ENCODE measurements at regions not wholly inside any gene's neighbourhood (a gene's known extent, or its start where the extent isn't known, plus 50 kb on each side); places are given as distances from the start of the nearest gene placed in this dataset.

GRCh38 chr17:71993363-71993762 is 127.5 kb upstream of the SOX9 start:
- H3K4me1 Mint-ChIP-seq (ENCODE audit: insufficient read depth, unreplicated experiment): peaks cover 17% of the 10 kb centered on the region
- intact Hi-C loops (cut with micrococcal nuclease): no loop called here
- CTCF ChIA-PET: no interaction called here
- DNase-seq (ENCODE audit: unreplicated experiment): no peak
- TF ChIP-seq, protein P1, sequence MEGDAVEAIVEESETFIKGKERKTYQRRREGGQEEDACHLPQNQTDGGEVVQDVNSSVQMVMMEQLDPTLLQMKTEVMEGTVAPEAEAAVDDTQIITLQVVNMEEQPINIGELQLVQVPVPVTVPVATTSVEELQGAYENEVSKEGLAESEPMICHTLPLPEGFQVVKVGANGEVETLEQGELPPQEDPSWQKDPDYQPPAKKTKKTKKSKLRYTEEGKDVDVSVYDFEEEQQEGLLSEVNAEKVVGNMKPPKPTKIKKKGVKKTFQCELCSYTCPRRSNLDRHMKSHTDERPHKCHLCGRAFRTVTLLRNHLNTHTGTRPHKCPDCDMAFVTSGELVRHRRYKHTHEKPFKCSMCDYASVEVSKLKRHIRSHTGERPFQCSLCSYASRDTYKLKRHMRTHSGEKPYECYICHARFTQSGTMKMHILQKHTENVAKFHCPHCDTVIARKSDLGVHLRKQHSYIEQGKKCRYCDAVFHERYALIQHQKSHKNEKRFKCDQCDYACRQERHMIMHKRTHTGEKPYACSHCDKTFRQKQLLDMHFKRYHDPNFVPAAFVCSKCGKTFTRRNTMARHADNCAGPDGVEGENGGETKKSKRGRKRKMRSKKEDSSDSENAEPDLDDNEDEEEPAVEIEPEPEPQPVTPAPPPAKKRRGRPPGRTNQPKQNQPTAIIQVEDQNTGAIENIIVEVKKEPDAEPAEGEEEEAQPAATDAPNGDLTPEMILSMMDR (IDR thresholded peaks at IDR 0.05; ENCODE audit: unreplicated experiment): no peak
- no peaks in the 10 kb centered on the region for H3K27me3 Mint-ChIP-seq (ENCODE audit: insufficient read depth, unreplicated experiment)
- no peak overlapping the region for H3K4me3 Mint-ChIP-seq (ENCODE audit: unreplicated experiment)
- no peaks in the 10 kb centered on the region for H3K9me3 Mint-ChIP-seq (ENCODE audit: unreplicated experiment)
- no peaks in the 10 kb centered on the region for H3K36me3 Mint-ChIP-seq (ENCODE audit: insufficient read depth, unreplicated experiment)
- no peak overlapping the region for H3K27ac Mint-ChIP-seq (ENCODE audit: low read depth, unreplicated experiment)
- POLR2A ChIA-PET: no interaction called here
- no TSS peak for BruUV-seq (replicated peaks)

- intact Hi-C loops (cut with micrococcal nuclease): no loop called here
- Mint-ChIP-seq H3K27ac (ENCODE audit: low read depth, unreplicated experiment) (no peak overlapping the region), H3K4me3 (ENCODE audit: unreplicated experiment) (no peak overlapping the region), H3K27me3 (ENCODE audit: insufficient read depth, unreplicated experiment) (no peaks in the 10 kb centered on the region), H3K4me1 (ENCODE audit: insufficient read depth, unreplicated experiment) (peaks cover 17% of the 10 kb centered on the region), H3K36me3 (ENCODE audit: insufficient read depth, unreplicated experiment) (no peaks in the 10 kb centered on the region), H3K9me3 (ENCODE audit: unreplicated experiment) (no peaks in the 10 kb centered on the region)
- DNase-seq (ENCODE audit: unreplicated experiment): no peak
- ChIA-PET POLR2A (no interaction called here), CTCF (no interaction called here)
- BruUV-seq (replicated peaks): no TSS peak
- TF ChIP-seq, protein P1 (IDR thresholded peaks at IDR 0.05; ENCODE audit: unreplicated experiment): no peak
These were observed 125.2 kb upstream of the SOX9 start for GRCh38 chr17:71995590-71995989.

- Mint-ChIP-seq H3K4me1 (ENCODE audit: insufficient read depth, unreplicated experiment) (peaks cover 31% of the 10 kb centered on the region), H3K27ac (ENCODE audit: low read depth, unreplicated experiment) (peak overlapping the region; percentile 63), H3K36me3 (ENCODE audit: insufficient read depth, unreplicated experiment) (no peaks in the 10 kb centered on the region), H3K4me3 (ENCODE audit: unreplicated experiment) (no peak overlapping the region), H3K27me3 (ENCODE audit: insufficient read depth, unreplicated experiment) (no peaks in the 10 kb centered on the region), H3K9me3 (ENCODE audit: unreplicated experiment) (no peaks in the 10 kb centered on the region)
- CTCF ChIA-PET: no interaction called here
- POLR2A ChIA-PET: no interaction called here
- DNase-seq (ENCODE audit: unreplicated experiment): peak; percentile 72
- BruUV-seq (replicated peaks): no TSS peak
- intact Hi-C loops (cut with micrococcal nuclease): no loop called here
- TF ChIP-seq, protein P1 (IDR thresholded peaks at IDR 0.05; ENCODE audit: unreplicated experiment): no peak
These were observed 116.8 kb upstream of the SOX9 start for GRCh38 chr17:72004011-72004427.

GRCh38 chr17:72004611-72005331 is 116.0 kb upstream of the SOX9 start:
- peak overlapping the region; percentile 63 for H3K27ac Mint-ChIP-seq (ENCODE audit: low read depth, unreplicated experiment)
- H3K27me3 Mint-ChIP-seq (ENCODE audit: insufficient read depth, unreplicated experiment): no peaks in the 10 kb centered on the region
- TF ChIP-seq, protein P1 (IDR thresholded peaks at IDR 0.05; ENCODE audit: unreplicated experiment): no peak
- BruUV-seq (replicated peaks): no TSS peak
- ChIA-PET POLR2A (no interaction called here), CTCF (no interaction called here)
- H3K4me3 Mint-ChIP-seq (ENCODE audit: unreplicated experiment): no peak overlapping the region
- intact Hi-C loops (cut with micrococcal nuclease): no loop called here
- no peak for DNase-seq (ENCODE audit: unreplicated experiment)
- peaks cover 31% of the 10 kb centered on the region for H3K4me1 Mint-ChIP-seq (ENCODE audit: insufficient read depth, unreplicated experiment)
- H3K9me3 Mint-ChIP-seq (ENCODE audit: unreplicated experiment): no peaks in the 10 kb centered on the region
- H3K36me3 Mint-ChIP-seq (ENCODE audit: insufficient read depth, unreplicated experiment): no peaks in the 10 kb centered on the region

Data from MCF 10A (cell line).